ENCODE measurements at regions not wholly inside any gene's neighbourhood (a gene's known extent, or its start where the extent isn't known, plus 50 kb on each side); places are given as distances from the start of the nearest gene placed in this dataset.
A peak's percentile ranks its signal among the peaks of the same experiment; 100 is the strongest.

DNA sequence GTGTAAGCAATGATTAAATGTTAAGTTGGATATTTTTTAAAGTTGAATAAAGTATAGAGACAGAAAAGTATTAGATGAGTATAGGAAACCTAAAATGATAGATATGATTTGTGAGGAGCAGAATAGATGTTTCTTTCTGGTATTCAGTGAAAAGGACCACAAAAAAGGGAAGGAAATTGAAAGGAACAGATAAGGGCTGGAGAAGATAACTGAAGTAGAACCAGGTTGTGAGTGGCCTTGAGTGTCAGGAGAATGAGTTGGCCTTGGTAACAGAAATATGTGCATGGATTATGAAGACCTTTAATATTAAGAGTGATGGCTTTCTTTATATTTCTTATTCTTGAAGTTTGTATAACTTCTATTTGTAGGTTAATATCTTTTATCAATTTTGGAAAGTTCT, 543.5 kb downstream of the METTL4 start:
- no peak for DNase-seq (ENCODE audit: low spot score)
- POLR2A ChIA-PET (ENCODE audit: low non-redundant PET): no interaction called here
- CTCF ChIA-PET: no interaction called here
- H3K27ac ChIP-seq: no peak overlapping the region
- TF ChIP-seq, protein P1, sequence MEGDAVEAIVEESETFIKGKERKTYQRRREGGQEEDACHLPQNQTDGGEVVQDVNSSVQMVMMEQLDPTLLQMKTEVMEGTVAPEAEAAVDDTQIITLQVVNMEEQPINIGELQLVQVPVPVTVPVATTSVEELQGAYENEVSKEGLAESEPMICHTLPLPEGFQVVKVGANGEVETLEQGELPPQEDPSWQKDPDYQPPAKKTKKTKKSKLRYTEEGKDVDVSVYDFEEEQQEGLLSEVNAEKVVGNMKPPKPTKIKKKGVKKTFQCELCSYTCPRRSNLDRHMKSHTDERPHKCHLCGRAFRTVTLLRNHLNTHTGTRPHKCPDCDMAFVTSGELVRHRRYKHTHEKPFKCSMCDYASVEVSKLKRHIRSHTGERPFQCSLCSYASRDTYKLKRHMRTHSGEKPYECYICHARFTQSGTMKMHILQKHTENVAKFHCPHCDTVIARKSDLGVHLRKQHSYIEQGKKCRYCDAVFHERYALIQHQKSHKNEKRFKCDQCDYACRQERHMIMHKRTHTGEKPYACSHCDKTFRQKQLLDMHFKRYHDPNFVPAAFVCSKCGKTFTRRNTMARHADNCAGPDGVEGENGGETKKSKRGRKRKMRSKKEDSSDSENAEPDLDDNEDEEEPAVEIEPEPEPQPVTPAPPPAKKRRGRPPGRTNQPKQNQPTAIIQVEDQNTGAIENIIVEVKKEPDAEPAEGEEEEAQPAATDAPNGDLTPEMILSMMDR (conservative IDR thresholded peaks at IDR 0.05; ENCODE audit: low read depth): no peak

DNA sequence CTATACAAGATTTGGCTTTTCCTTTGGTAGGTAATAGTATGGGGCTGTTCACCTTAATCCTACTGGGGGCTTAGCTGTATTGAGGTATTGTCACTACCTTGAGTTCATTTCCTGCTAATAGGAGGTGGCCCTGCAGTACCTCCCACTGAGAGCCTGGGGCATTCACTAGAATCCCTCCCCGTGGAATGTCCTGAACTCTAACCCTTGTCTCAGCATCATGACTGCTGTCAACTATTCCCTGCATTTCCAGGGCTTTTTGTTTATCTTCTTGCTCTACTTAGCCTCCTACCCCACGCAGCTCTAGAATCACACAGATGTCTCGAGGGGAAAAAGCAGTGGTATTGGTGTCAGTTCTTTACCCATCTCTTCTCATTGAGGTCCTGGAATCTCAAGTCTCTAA, 542.3 kb downstream of the METTL4 start:
- CTCF ChIA-PET: no interaction called here
- no peak for DNase-seq (ENCODE audit: low spot score)
- TF ChIP-seq, protein P1 (conservative IDR thresholded peaks at IDR 0.05; ENCODE audit: low read depth): no peak
- POLR2A ChIA-PET (ENCODE audit: low non-redundant PET): no interaction called here
- H3K27ac ChIP-seq: no peak overlapping the region

DNA sequence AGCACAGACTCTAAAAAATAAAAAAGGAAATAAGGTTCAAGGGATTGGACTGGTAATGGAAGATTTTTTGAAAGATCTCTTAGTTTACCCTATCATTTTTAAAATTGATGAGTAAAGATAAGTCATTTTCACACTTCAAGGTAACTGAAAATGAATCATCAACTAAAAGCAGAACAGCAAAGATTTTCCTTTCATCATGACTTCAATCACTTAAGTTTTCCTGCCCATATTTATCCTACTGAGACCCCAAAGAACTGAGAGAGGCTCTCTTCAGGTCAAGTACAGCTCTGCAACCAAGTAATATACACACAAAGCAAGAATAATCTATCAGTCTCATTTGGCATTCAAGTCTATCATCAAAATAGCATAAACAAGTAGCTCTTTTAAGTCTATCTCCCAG, 540.7 kb downstream of the METTL4 start:
- CTCF ChIA-PET: no interaction called here
- POLR2A ChIA-PET (ENCODE audit: low non-redundant PET): no interaction called here

DNA sequence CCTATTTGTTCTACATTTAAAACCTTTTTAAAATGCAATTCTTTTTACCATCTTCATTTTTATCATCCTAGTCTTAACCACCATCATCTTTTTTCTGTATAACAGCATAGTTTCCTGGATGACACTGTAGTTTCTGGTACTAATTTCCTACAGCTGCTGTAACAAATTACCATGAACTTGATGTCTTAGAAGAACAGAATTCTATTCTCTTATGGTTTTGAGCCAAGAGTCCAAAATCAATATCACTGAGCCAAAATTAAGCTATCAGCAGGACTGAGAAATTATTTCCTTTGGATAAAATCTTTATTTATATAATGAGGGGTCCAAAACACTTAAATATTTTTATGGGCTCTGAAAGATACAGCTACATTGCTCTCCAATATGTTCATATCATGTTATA, 539.3 kb downstream of the METTL4 start:
- no peak overlapping the region for H3K27ac ChIP-seq
- ChIA-PET CTCF (interaction anchor here (0.6 kb wide), 1 partner anchor 34 kb away, joined by 3 read pairs; no protein-coding TSS in a partner anchor), POLR2A (ENCODE audit: low non-redundant PET) (no interaction called here)
- TF ChIP-seq, protein P1 (conservative IDR thresholded peaks at IDR 0.05; ENCODE audit: low read depth): no peak
- DNase-seq (ENCODE audit: low spot score): no peak

More for the DNA sequence above, 540.7 kb downstream of the METTL4 start:
- DNase-seq (ENCODE audit: low spot score): no peak
- H3K27ac ChIP-seq: no peak overlapping the region
- TF ChIP-seq, protein P1 (conservative IDR thresholded peaks at IDR 0.05; ENCODE audit: low read depth): no peak

DNA sequence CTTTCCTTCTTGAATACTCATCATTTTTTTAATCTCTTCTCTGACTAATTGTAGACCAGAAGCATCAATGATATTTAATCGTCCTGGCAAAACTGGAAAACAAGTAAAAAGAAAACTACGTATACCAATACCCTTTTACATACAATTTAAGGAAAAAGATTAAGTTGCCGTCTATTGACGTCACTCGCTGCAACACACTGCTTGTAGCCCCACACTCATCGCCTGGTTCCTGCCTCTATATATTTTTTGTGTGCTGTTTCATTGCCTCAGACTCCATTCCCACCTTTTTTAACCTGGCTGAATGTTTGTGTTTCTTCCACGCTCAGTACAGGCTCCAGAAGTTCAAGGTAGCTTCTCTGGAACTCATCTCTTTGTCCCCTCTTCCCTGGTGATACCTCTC, 536.2 kb downstream of the METTL4 start:
- no peak for DNase-seq (ENCODE audit: low spot score)
- ChIA-PET POLR2A (ENCODE audit: low non-redundant PET) (no interaction called here), CTCF (no interaction called here)
- TF ChIP-seq, protein P1 (conservative IDR thresholded peaks at IDR 0.05; ENCODE audit: low read depth): no peak
- H3K27ac ChIP-seq: no peak overlapping the region

DNA sequence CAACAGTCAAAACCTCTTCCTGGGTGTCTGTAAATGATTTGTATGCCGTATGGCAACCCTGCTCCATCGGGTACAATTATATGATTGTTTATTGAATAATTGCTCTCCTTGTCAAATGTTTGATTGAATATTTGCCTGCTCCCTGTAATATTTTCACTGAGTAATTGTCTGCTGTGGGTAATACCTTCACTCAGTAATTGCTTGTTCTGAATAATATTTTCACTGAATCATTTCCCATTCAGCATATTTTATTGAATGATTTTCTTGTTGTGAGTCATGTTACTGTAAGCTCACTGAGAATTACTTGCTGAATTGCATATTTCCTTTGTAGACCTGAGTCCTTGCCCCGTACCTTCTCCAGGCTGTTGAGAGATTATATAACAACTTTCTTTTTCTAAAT, 535.2 kb downstream of the METTL4 start:
- peak; percentile 56 for DNase-seq (ENCODE audit: low spot score)
- TF ChIP-seq, protein P1 (conservative IDR thresholded peaks at IDR 0.05; ENCODE audit: low read depth): no peak
- H3K27ac ChIP-seq: no peak overlapping the region
- CTCF ChIA-PET: interaction anchor here (0.6 kb wide), 1 partner anchor 263 kb away, joined by 3 read pairs; no protein-coding TSS in a partner anchor
- POLR2A ChIA-PET (ENCODE audit: low non-redundant PET): no interaction called here

DNA sequence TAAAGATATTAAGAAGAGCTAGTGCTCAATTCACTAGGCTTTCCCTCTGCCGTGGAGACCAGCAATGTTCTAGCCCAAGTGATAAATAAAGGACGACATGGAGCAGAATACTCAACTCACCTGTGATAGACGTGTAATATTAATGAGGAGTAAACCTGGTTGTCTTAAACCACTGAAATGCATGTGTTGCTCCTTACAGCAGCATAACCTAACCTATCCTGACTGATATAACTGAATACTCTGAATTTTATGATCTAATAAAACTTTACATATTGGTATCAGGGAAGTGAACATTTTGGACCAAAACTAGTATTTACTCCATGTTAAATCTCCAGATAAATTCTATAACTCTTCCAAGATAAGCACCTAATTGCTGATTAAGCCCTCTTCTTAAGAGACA, 531.0 kb downstream of the METTL4 start:
- ChIA-PET CTCF (no interaction called here), POLR2A (ENCODE audit: low non-redundant PET) (interaction anchor here (0.8 kb wide), 1 partner anchor 189 kb away, joined by 3 read pairs; no protein-coding TSS in a partner anchor)
- no peak overlapping the region for H3K27ac ChIP-seq
- TF ChIP-seq, protein P1 (conservative IDR thresholded peaks at IDR 0.05; ENCODE audit: low read depth): no peak
- no peak for DNase-seq (ENCODE audit: low spot score)
